Neural progenitor cell (in vitro differentiated cells): ENCODE measurements at regions not wholly inside any gene's neighbourhood (a gene's known extent, or its start where the extent isn't known, plus 50 kb on each side); places are given as distances from the start of the nearest gene placed in this dataset.

Source experiments
- EZH2 ChIP-seq: fragments of 200-600 bp; sonication (generic); IDR thresholded peaks from 2 replicates; pipeline ENCODE4 v1.6.1; 2017; ENCODE audit warnings: antibody characterized with exemption, mild to moderate bottlenecking, moderate library complexity
- EZH2phosphoT487 ChIP-seq: fragments of 200-600 bp; sonication (generic); IDR thresholded peaks from 2 replicates; pipeline ENCODE4 v1.6.1; 2017; ENCODE audit warnings: antibody characterized with exemption
- TF ChIP-seq, protein P1 (sequence below): fragments of 200-600 bp; sonication (generic); IDR thresholded peaks from 2 replicates; pipeline ENCODE4 v1.5.1; 2017; ENCODE audit warnings: antibody characterized with exemption, mild to moderate bottlenecking

DNA sequence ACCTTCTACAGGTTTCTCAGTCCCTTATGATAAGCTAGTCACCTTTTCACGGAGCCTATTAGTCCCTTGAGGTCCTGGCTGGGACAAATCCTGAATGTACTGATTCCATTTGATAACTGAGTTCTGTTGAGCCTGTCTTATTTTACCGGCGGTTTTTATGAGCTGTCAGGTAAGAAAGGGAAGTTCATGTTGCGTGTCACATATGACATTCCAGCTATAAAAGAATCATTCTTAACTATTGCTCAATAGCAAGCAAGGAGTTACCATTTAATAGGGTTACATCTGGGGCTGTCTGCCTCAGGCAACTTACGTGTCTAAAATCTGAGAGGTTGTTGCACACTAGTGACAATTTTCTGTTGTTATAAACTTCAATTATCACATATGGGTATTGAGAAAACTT, 394.6 kb downstream of the TECRL start:
- TF ChIP-seq, protein P1, sequence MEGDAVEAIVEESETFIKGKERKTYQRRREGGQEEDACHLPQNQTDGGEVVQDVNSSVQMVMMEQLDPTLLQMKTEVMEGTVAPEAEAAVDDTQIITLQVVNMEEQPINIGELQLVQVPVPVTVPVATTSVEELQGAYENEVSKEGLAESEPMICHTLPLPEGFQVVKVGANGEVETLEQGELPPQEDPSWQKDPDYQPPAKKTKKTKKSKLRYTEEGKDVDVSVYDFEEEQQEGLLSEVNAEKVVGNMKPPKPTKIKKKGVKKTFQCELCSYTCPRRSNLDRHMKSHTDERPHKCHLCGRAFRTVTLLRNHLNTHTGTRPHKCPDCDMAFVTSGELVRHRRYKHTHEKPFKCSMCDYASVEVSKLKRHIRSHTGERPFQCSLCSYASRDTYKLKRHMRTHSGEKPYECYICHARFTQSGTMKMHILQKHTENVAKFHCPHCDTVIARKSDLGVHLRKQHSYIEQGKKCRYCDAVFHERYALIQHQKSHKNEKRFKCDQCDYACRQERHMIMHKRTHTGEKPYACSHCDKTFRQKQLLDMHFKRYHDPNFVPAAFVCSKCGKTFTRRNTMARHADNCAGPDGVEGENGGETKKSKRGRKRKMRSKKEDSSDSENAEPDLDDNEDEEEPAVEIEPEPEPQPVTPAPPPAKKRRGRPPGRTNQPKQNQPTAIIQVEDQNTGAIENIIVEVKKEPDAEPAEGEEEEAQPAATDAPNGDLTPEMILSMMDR, result no peak
- no peak for TF ChIP-seq EZH2
- no peak for TF ChIP-seq EZH2phosphoT487
